Peyer's patch (tissue), 4 donors: ENCODE measurements at regions not wholly inside any gene's neighbourhood (a gene's known extent, or its start where the extent isn't known, plus 50 kb on each side); places are given as distances from the start of the nearest gene placed in this dataset.
"Not testable (repeated sequence)": the region's sequence is repeated elsewhere in the genome, so short reads cannot be mapped to it uniquely, and the experiment has no call there.

Experiments
- DNase-seq, 3 donors: peaks; one replicate each; pipeline ENCODE4 v3.0.0-alpha.2; 2017 to 2019
- H3K27ac ChIP-seq, 4 donors: fragments of 200-600 bp; sonication (generic); one replicate each; pipeline ENCODE4 v1.5.1; 2016 to 2019
- H3K27me3 ChIP-seq, 2 donors: fragments of 200-600 bp; sonication (generic); one replicate each; pipeline ENCODE4 v1.5.1; 2019
- H3K36me3 ChIP-seq, 3 donors: fragments of 200-600 bp; sonication (generic); one replicate each; pipeline ENCODE4 v1.5.1; 2016 to 2019
- H3K4me1 ChIP-seq, 4 donors: fragments of 200-600 bp; sonication (generic); one replicate each; pipeline ENCODE4 v1.5.1; 2016 to 2019
- H3K4me3 ChIP-seq, 4 donors: fragments of 200-600 bp; sonication (generic); 1 replicate in 3 of 4; 2 replicates in 1 of 4; pipeline ENCODE4 v1.5.1; 2016 to 2019; ENCODE audit warnings: mild to moderate bottlenecking in 1 of 4
- H3K9me3 ChIP-seq, 4 donors: fragments of 200-600 bp; sonication (generic); one replicate each; pipeline ENCODE4 v1.5.1; 2016 to 2019; ENCODE audit warnings: mild to moderate bottlenecking in 1 of 4
- POLR2A ChIP-seq, 2 donors: fragments of 450-650 bp; IDR thresholded peaks; one replicate each; pipeline ENCODE4 v1.5.1; 2017; ENCODE audit warnings: antibody characterized with exemption in 2 of 2, mild to moderate bottlenecking in 2 of 2, moderate library complexity in 2 of 2
- TF ChIP-seq, protein P1 (sequence below), 6 experiments: fragments of 450-650 bp in 4 of 6; fragments of 200-600 bp in 2 of 6; sonication (generic) in 1 of 6; IDR thresholded peaks; one replicate each; pipeline ENCODE4 v1.5.1; 2017 to 2019; ENCODE audit warnings: antibody characterized with exemption in 6 of 6, mild to moderate bottlenecking in 3 of 6, moderate library complexity in 1 of 6

DNA sequence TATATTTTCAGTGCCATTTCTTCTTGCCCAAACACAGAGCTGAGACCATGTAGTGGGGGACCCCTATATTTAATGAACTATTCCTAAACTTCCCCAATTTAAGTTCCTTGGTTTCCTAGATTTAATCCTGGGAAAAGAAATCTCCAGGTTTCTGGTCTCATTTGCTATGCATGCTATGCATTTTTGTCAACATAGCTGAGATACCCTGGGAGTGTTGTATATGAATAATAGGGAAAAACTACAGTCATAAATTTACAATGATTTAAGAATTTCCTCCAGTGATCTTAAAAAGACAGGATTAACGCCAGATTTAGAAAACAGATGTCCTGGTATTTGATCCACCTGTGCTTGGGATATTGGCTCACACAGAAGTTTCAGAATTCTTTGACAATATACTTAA, 136.8 kb upstream of the RAPGEF2 start:
- H3K9me3 ChIP-seq, result no peaks in the 10 kb centered on the region
- H3K36me3 ChIP-seq, result no peaks in the 10 kb centered on the region
- no peaks in the 10 kb centered on the region for H3K4me1 ChIP-seq
- TF ChIP-seq POLR2A (IDR thresholded peaks at IDR 0.05), result no peak
- TF ChIP-seq, protein P1, sequence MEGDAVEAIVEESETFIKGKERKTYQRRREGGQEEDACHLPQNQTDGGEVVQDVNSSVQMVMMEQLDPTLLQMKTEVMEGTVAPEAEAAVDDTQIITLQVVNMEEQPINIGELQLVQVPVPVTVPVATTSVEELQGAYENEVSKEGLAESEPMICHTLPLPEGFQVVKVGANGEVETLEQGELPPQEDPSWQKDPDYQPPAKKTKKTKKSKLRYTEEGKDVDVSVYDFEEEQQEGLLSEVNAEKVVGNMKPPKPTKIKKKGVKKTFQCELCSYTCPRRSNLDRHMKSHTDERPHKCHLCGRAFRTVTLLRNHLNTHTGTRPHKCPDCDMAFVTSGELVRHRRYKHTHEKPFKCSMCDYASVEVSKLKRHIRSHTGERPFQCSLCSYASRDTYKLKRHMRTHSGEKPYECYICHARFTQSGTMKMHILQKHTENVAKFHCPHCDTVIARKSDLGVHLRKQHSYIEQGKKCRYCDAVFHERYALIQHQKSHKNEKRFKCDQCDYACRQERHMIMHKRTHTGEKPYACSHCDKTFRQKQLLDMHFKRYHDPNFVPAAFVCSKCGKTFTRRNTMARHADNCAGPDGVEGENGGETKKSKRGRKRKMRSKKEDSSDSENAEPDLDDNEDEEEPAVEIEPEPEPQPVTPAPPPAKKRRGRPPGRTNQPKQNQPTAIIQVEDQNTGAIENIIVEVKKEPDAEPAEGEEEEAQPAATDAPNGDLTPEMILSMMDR (IDR thresholded peaks at IDR 0.05), result no peak
- no peak overlapping the region for H3K27ac ChIP-seq
- no peaks in the 10 kb centered on the region for H3K27me3 ChIP-seq
- H3K4me3 ChIP-seq, result no peak overlapping the region
- DNase-seq, result no peak

DNA sequence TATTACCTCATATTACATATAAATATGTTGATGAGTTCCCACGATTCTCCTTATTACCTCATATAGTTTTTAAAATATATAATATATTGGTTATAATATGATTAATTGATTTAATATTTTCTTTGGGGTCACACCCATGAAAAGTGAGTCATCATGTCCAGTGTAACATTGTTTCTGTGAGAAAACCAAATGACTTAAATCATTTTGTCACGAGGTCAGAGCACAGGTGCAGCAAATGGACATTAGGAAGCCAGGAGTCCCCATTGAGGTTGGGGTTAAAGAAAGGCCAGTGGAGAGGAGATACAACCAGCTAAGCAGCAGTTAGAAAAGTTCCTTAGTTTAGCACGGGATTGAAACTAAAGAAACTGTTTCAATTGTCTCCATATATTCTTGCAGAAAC, 133.9 kb upstream of the RAPGEF2 start:
- H3K9me3 ChIP-seq, result no peaks in the 10 kb centered on the region
- no peak overlapping the region for H3K27ac ChIP-seq
- no peaks in the 10 kb centered on the region for H3K27me3 ChIP-seq
- no peaks in the 10 kb centered on the region for H3K4me1 ChIP-seq
- no peak overlapping the region for H3K4me3 ChIP-seq
- DNase-seq, result no peak
- H3K36me3 ChIP-seq, result no peaks in the 10 kb centered on the region
- no peak for TF ChIP-seq POLR2A (IDR thresholded peaks at IDR 0.05)
- TF ChIP-seq, protein P1 (IDR thresholded peaks at IDR 0.05), result no peak

DNA sequence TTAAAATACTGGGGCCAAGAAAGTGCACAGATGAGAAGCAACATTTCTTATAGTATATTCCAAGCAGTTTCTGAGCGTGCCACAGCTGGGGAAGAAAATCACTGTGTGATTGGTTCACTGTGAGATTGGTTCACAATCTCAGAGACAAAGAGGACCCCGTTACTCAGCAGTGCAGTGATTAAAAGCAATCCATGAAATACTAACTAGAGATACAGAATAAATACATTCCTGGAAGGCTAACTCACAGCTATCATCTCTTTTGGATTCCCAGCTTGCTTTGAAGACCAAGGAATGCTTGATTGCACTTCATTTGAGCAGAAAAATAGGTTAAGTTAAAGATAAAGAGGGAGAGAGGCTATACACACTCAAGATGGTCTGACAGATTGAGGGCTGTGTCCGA, 132.1 kb upstream of the RAPGEF2 start:
- Histone ChIP-seq H3K4me3 (no peak overlapping the region), H3K4me1 (no peaks in the 10 kb centered on the region), H3K27ac (no peak overlapping the region), H3K27me3 (no peaks in the 10 kb centered on the region), H3K36me3 (no peaks in the 10 kb centered on the region), H3K9me3 (no peaks in the 10 kb centered on the region)
- no peak for DNase-seq
- TF ChIP-seq POLR2A (IDR thresholded peaks at IDR 0.05), result no peak
- TF ChIP-seq, protein P1 (IDR thresholded peaks at IDR 0.05), result no peak

DNA sequence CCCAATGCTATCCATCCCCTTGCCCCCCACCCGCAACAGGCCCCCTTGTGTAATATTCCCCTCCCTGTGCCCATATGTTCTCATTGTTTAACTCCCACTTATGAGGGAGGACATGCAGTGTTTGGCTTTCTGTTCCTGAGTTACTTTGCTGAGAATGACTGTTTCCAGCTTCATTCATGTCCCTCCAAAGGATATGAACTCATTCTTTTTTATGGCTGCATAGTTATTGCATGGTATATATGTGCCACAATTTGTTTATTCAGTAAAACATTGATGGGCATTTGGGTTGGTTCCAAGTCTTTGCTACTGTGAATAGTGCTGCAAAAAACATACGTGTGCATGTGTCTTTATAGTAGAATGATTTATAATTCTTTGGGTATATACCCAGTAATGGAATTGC, 128.4 kb upstream of the RAPGEF2 start:
- not testable (repeated sequence) for H3K4me3 ChIP-seq, H3K36me3 ChIP-seq, H3K27ac ChIP-seq, H3K27me3 ChIP-seq, DNase-seq, H3K9me3 ChIP-seq, H3K4me1 ChIP-seq

DNA sequence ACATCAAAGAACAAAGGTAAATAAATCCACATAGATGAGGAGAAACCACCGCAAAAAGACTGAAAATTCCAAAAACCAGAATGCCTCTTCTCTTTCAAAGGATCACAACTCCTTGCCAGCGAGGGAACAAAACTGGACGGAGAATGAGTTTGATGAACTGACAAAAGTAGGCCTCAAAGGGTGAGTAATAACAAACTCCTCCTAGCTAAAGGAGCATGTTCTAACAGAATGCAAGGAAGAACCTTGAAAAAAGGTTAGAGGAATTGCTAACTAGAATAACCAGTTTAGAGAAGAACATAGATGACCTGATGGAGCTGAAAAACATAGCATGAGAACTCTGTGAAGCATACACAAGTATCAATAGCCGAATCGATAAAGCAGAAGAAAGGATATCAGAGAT, 122.2 kb upstream of the RAPGEF2 start:
- H3K4me1 ChIP-seq, result not testable (repeated sequence)

DNA sequence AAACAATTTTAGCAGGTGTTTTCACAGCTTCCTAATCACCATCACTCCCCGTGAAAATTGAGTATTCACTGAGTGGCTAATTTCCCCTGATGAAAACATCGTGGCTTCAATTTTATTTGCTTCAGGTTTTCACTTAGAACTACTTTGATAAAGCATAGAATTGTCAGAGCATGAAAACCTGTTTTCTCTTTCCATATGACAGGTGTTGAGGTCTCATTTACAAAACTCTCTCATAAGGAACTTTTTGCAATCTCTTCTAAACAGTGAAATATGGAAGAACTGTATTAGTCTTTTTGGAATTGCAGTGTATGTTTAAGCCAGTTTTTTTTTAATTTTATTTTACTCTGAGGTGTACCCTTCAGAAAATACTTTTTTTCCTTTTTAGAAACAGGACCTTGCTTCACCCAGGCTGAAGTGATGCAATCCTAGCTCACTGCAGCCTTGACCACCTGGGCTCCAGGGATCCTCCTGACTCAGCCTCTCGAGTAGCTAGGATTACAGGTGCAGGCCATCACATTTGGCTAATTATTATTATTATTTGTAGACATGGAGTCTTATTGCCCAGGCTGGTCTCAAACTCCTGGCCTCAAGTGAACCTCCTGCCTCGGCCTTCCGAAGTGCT, 111.2 kb upstream of the RAPGEF2 start:
- TF ChIP-seq, protein P1 (IDR thresholded peaks at IDR 0.05), result no peak
- TF ChIP-seq POLR2A (IDR thresholded peaks at IDR 0.05), result no peak
- Histone ChIP-seq H3K27me3 (no peaks in the 10 kb centered on the region), H3K36me3 (no peaks in the 10 kb centered on the region), H3K4me3 (no peak overlapping the region), H3K4me1 (no peaks in the 10 kb centered on the region), H3K27ac (no peak overlapping the region), H3K9me3 (no peaks in the 10 kb centered on the region)
- no peak for DNase-seq

More for the DNA sequence above, 122.2 kb upstream of the RAPGEF2 start:
- not testable (repeated sequence) for H3K9me3 ChIP-seq, H3K4me3 ChIP-seq, H3K27ac ChIP-seq, H3K27me3 ChIP-seq, H3K36me3 ChIP-seq, DNase-seq

DNA sequence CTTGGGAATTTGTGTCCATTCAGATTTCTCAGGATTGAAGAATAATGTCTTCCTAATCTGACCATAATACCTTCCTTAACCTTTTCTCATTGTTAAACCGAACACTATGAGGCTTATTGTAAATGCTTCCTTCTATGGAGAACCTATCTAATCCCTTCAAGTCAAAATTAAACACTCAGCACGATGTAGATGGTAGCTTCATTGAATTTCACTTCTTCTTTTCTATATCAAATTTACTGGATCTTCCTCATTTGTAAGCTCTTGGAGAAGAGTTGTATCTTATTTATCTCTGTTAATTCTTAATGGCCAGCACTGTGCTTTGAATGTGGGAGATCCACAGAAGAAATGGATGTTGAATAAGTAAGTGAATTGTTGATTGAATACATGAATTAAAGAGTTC, 109.0 kb upstream of the RAPGEF2 start:
- no peaks in the 10 kb centered on the region for H3K9me3 ChIP-seq
- no peak overlapping the region for H3K4me3 ChIP-seq
- H3K27me3 ChIP-seq, result no peaks in the 10 kb centered on the region
- H3K27ac ChIP-seq, result no peak overlapping the region
- H3K4me1 ChIP-seq, result no peaks in the 10 kb centered on the region
- no peak for DNase-seq
- H3K36me3 ChIP-seq, result no peaks in the 10 kb centered on the region
- TF ChIP-seq, protein P1 (IDR thresholded peaks at IDR 0.05), result no peak
- no peak for TF ChIP-seq POLR2A (IDR thresholded peaks at IDR 0.05)
